ENCODE measurements at regions not wholly inside any gene's neighbourhood (a gene's known extent, or its start where the extent isn't known, plus 50 kb on each side); places are given as distances from the start of the nearest gene placed in this dataset.

GRCh38 chr6:105469946-105470345 lies 67.1 kb upstream of the PREP start:
- TF ChIP-seq MAX (IDR thresholded peaks at IDR 0.05), result no peak
- no peak for TF ChIP-seq ELK1 (IDR thresholded peaks at IDR 0.05; ENCODE audit: low read depth, low read length)
- no peak for TF ChIP-seq POLR2A (IDR thresholded peaks at IDR 0.05; ENCODE audit: low read length)
- TF ChIP-seq EP300 (IDR thresholded peaks at IDR 0.05), result no peak
- TF ChIP-seq CTCF (IDR thresholded peaks at IDR 0.05), result no peak
- no peak for TF ChIP-seq CEBPB (IDR thresholded peaks at IDR 0.05)
- TF ChIP-seq USF2 (IDR thresholded peaks at IDR 0.05), result no peak
- no peak for TF ChIP-seq MAFK (IDR thresholded peaks at IDR 0.05; ENCODE audit: partially characterized antibody)
